GM19324 (cell line): ENCODE measurements at regions not wholly inside any gene's neighbourhood (a gene's known extent, or its start where the extent isn't known, plus 50 kb on each side); places are given as distances from the start of the nearest gene placed in this dataset.

Source experiments
- ATAC-seq: cut with Tn5 transposase; IDR thresholded peaks from one replicate; pipeline ENCODE4 v1.9.1; 2021; ENCODE audit warnings: mild to moderate bottlenecking, moderate library complexity; ENCODE audit not compliant: unreplicated experiment, low FRiP score

GRCh38 chr6:14641423-14642135, 524.0 kb downstream of the CD83 start:
- no peak for ATAC-seq

- ATAC-seq, result no peak
These were observed 524.5 kb downstream of the CD83 start for GRCh38 chr6:14642136-14642505.

- ATAC-seq, result no peak
These were observed 525.3 kb downstream of the CD83 start for GRCh38 chr6:14642842-14643241.

GRCh38 chr6:14644381-14644780, 526.8 kb downstream of the CD83 start:
- ATAC-seq, result no peak

- no peak for ATAC-seq
These were observed 527.6 kb downstream of the CD83 start for GRCh38 chr6:14645221-14645620.

GRCh38 chr6:14645841-14646240, 528.3 kb downstream of the CD83 start:
- no peak for ATAC-seq

GRCh38 chr6:14646371-14646770, 528.8 kb downstream of the CD83 start:
- ATAC-seq, result no peak

GRCh38 chr6:14647357-14647756, 529.8 kb downstream of the CD83 start:
- no peak for ATAC-seq

- no peak for ATAC-seq
These were observed 535.0 kb downstream of the CD83 start for GRCh38 chr6:14652536-14652935.

GRCh38 chr6:14655201-14656061, 537.9 kb downstream of the CD83 start:
- ATAC-seq, result no peak

- no peak for ATAC-seq
These were observed 538.5 kb downstream of the CD83 start for GRCh38 chr6:14656078-14656521.

- ATAC-seq, result no peak
These were observed 539.1 kb downstream of the CD83 start for GRCh38 chr6:14656649-14657048.

- no peak for ATAC-seq
These were observed 540.5 kb downstream of the CD83 start for GRCh38 chr6:14658030-14658429.

GRCh38 chr6:14658886-14659561, 541.5 kb downstream of the CD83 start:
- no peak for ATAC-seq

GRCh38 chr6:14659841-14660240, 542.3 kb downstream of the CD83 start:
- no peak for ATAC-seq

- ATAC-seq, result no peak
These were observed 543.4 kb downstream of the CD83 start for GRCh38 chr6:14660806-14661579.

GRCh38 chr6:14661691-14662090, 544.1 kb downstream of the CD83 start:
- no peak for ATAC-seq

GRCh38 chr6:14664112-14664601, 546.6 kb downstream of the CD83 start:
- ATAC-seq, result no peak

GRCh38 chr6:14664621-14665315, 547.2 kb downstream of the CD83 start:
- ATAC-seq, result no peak
